ENCODE measurements at regions not wholly inside any gene's neighbourhood (a gene's known extent, or its start where the extent isn't known, plus 50 kb on each side); places are given as distances from the start of the nearest gene placed in this dataset.

DNA sequence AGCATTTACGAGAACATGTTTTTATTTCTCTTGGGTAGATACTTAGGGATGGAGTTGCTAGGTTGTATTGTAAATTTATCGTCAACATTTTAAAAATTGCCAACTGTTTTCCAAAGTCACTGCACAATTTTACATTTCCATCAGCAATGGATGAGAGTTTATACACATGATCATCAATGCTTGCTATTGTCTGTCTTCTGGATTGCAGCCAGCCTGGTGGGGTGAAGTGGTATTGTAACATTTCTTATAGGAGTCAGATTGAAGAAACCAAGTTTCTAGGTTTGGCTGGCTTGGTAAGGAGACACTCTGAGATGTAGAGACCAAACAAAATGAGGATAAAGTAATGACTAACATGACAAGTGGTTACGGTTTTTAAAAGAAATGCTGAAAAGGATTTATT lies 57.1 kb upstream of the HDDC2 start:
- Histone ChIP-seq H3K27me3 (ENCODE audit: control insufficient read depth in 3 of 3, insufficient read depth in 3 of 3, low read length in 2 of 3) (peaks cover 0 to 45% (median 35%) of the 10 kb centered on the region in 3 donors), H3K36me3 (ENCODE audit: control insufficient read depth in 4 of 4, insufficient read depth in 4 of 4, low read length in 4 of 4) (no peaks in the 10 kb centered on the region), H3K4me3 (no peak overlapping the region), H3K9ac (ENCODE audit: insufficient read depth in 1 of 2, low read length in 2 of 2) (no peak overlapping the region), H3K4me1 (ENCODE audit: control insufficient read depth in 5 of 5, insufficient read depth in 5 of 5, low read length in 5 of 5) (peaks cover 0 to 21% (median 3%) of the 10 kb centered on the region in 5 donors), H3K9me3 (ENCODE audit: control insufficient read depth in 4 of 4, insufficient read depth in 3 of 4, low read length in 3 of 4) (no peaks in the 10 kb centered on the region), H3K27ac (ENCODE audit: low read depth in 1 of 2, low read length in 1 of 2) (no peak overlapping the region)
- ATAC-seq (ENCODE audit: insufficient read depth, low FRiP score) (no peak), DNase-seq (no peak)
- WGBS, 2 donors = 96 to 97% methylated on average over 3 of the region's 3 CpGs
- TF ChIP-seq, protein P1, sequence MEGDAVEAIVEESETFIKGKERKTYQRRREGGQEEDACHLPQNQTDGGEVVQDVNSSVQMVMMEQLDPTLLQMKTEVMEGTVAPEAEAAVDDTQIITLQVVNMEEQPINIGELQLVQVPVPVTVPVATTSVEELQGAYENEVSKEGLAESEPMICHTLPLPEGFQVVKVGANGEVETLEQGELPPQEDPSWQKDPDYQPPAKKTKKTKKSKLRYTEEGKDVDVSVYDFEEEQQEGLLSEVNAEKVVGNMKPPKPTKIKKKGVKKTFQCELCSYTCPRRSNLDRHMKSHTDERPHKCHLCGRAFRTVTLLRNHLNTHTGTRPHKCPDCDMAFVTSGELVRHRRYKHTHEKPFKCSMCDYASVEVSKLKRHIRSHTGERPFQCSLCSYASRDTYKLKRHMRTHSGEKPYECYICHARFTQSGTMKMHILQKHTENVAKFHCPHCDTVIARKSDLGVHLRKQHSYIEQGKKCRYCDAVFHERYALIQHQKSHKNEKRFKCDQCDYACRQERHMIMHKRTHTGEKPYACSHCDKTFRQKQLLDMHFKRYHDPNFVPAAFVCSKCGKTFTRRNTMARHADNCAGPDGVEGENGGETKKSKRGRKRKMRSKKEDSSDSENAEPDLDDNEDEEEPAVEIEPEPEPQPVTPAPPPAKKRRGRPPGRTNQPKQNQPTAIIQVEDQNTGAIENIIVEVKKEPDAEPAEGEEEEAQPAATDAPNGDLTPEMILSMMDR (IDR thresholded peaks at IDR 0.05; ENCODE audit: control extremely low read depth, extremely low read depth) = no peak

DNA sequence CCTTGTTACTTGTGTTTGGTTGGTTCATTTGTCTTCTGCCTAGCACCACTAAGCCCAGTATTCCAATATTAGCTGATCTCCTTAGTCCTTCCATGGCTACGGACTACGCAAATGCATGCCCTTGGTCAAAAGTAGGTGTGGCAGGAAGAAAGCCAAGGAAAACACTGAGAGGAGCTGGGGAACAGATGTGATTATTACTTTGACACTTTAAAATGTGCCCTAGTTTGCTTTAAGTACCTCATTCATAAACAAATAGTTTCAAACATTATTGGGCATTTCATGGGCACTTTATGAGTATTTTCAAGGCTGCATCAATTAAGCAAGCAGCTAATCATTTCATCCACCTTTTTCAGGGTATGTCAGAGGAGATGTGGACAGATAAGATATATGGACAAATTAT lies 60.1 kb upstream of the HDDC2 start:
- Histone ChIP-seq H3K9me3 (ENCODE audit: control insufficient read depth in 4 of 4, insufficient read depth in 3 of 4, low read length in 3 of 4) (no peaks in the 10 kb centered on the region), H3K27ac (ENCODE audit: low read depth in 1 of 2, low read length in 1 of 2) (no peak overlapping the region), H3K36me3 (ENCODE audit: control insufficient read depth in 4 of 4, insufficient read depth in 4 of 4, low read length in 4 of 4) (no peaks in the 10 kb centered on the region), H3K4me1 (ENCODE audit: control insufficient read depth in 5 of 5, insufficient read depth in 5 of 5, low read length in 5 of 5) (peaks cover 0 to 22% (median 3%) of the 10 kb centered on the region in 5 donors), H3K27me3 (ENCODE audit: control insufficient read depth in 3 of 3, insufficient read depth in 3 of 3, low read length in 2 of 3) (peaks cover 0 to 61% (median 53%) of the 10 kb centered on the region in 3 donors), H3K4me3 (no peak overlapping the region), H3K9ac (ENCODE audit: insufficient read depth in 1 of 2, low read length in 2 of 2) (no peak overlapping the region)
- ATAC-seq (ENCODE audit: insufficient read depth, low FRiP score) (no peak), DNase-seq (no peak)
- WGBS, 2 donors = 81 to 91% methylated on average over 2 of the region's 2 CpGs
- TF ChIP-seq, protein P1 (IDR thresholded peaks at IDR 0.05; ENCODE audit: control extremely low read depth, extremely low read depth) = no peak

DNA sequence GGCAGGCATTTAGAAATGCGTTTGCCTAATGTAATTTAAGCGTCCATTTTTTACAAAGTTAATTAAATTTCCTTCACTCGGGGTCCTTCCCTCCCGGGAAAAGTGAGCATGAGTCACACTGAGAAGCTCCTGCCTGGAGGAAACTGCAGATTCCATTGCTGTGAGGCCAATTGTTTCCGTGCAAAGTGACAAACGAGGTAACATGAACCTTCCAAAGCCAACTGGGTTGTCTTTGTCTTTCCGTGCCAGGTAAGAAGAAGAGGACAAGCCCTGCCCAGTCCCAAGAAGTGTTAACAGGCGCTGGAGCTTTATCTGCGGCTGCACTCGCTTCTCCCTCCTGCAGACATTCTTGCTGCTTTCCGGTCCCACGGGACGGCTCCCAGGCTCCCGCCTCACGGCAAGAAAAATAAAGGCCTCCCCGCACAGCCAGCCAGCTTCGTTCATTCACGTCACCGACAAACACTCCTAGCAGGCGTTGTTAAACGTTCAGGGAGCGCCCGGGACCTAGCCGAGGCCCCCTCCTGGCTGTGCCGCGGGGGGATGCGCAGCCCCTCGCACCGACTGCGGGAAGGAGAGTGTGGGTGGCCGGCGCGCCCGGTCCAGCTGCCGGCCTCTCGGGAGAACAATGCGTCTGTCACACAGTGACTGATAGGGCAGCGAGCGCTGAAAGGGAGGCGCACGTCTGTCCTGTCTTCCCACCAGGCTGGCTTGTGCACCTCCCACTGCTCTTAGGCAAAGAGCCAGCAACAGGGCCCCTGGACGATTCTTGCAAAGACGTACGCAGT lies 61.5 kb upstream of the HDDC2 start:
- ATAC-seq (ENCODE audit: insufficient read depth, low FRiP score) = peak; percentile 43
- TF ChIP-seq, protein P1 (IDR thresholded peaks at IDR 0.05; ENCODE audit: control extremely low read depth, extremely low read depth) = no peak
- 2% methylated on average over 39 to 44 of the region's 44 CpGs for WGBS, 2 donors
- Histone ChIP-seq H3K9ac (ENCODE audit: insufficient read depth in 1 of 2, low read length in 2 of 2) (no peak overlapping the region), H3K4me3 (peak overlapping the region; percentile 25), H3K4me1 (ENCODE audit: control insufficient read depth in 5 of 5, insufficient read depth in 5 of 5, low read length in 5 of 5) (peaks cover 0 to 13% (median 0%) of the 10 kb centered on the region in 5 donors), H3K27ac (ENCODE audit: low read depth in 1 of 2, low read length in 1 of 2) (peak overlapping the region; percentile 35 to 88), H3K9me3 (ENCODE audit: control insufficient read depth in 4 of 4, insufficient read depth in 3 of 4, low read length in 3 of 4) (no peaks in the 10 kb centered on the region), H3K27me3 (ENCODE audit: control insufficient read depth in 3 of 3, insufficient read depth in 3 of 3, low read length in 2 of 3) (peaks cover 0 to 58% (median 53%) of the 10 kb centered on the region in 3 donors), H3K36me3 (ENCODE audit: control insufficient read depth in 4 of 4, insufficient read depth in 4 of 4, low read length in 4 of 4) (no peaks in the 10 kb centered on the region)
- DNase-seq = peak; percentile 61 to 75 (median 70)
